ENCODE measurements at regions not wholly inside any gene's neighbourhood (a gene's known extent, or its start where the extent isn't known, plus 50 kb on each side); places are given as distances from the start of the nearest gene placed in this dataset.

GRCh38 chr10:27601946-27602538, 97.9 kb downstream of the RAB18 start:
- no peaks in the 10 kb centered on the region for H3K27me3 ChIP-seq (ENCODE audit: low read length)
- TF ChIP-seq CTCF (conservative IDR thresholded peaks at IDR 0.05; ENCODE audit: low read depth, low read length): no peak
- no peak for TF ChIP-seq EZH2phosphoT487 (IDR thresholded peaks at IDR 0.05; ENCODE audit: borderline replicate concordance, low read length)
- no peak for TF ChIP-seq EZH2 (IDR thresholded peaks at IDR 0.05; ENCODE audit: low read length, unreplicated experiment)
- no peak for ATAC-seq
- no peak for DNase-seq
- H2AFZ ChIP-seq (ENCODE audit: low read length): no peak overlapping the region
- no peaks in the 10 kb centered on the region for H3F3A ChIP-seq (ENCODE audit: low read length, unreplicated experiment)
- no peaks in the 10 kb centered on the region for H3K9me2 ChIP-seq (replicated peaks; ENCODE audit: low read length)
- H3K79me2 ChIP-seq (ENCODE audit: low read length): no peaks in the 10 kb centered on the region
- no peak overlapping the region for H3K27ac ChIP-seq (ENCODE audit: low read length)
- no peak overlapping the region for H3K9ac ChIP-seq (ENCODE audit: low read length)
- ChIA-PET POLR2A (ENCODE audit: unreplicated experiment) (no interaction called here), CTCF (no interaction called here)
- no peak overlapping the region for H3K4me2 ChIP-seq (ENCODE audit: low read length)
- intact Hi-C loops (cut with micrococcal nuclease): no loop called here
- no peaks in the 10 kb centered on the region for H4K20me1 ChIP-seq (ENCODE audit: low read length)
- no peaks in the 10 kb centered on the region for H3K4me1 ChIP-seq (ENCODE audit: insufficient read depth, low read length)
- BruUV-seq (replicated peaks): no TSS peak
- no peaks in the 10 kb centered on the region for H3K9me3 ChIP-seq (ENCODE audit: low read length)
- H3K4me3 ChIP-seq (ENCODE audit: low read length): no peak overlapping the region
- H3K36me3 ChIP-seq (ENCODE audit: low read depth, low read length): no peaks in the 10 kb centered on the region

- no peak overlapping the region for H2AFZ ChIP-seq (ENCODE audit: low read length)
- no peak overlapping the region for H3K9ac ChIP-seq (ENCODE audit: low read length)
- H3K4me3 ChIP-seq (ENCODE audit: low read length): no peak overlapping the region
- no peak for DNase-seq
- H3K27ac ChIP-seq (ENCODE audit: low read length): no peak overlapping the region
- no peaks in the 10 kb centered on the region for H3K79me2 ChIP-seq (ENCODE audit: low read length)
- ChIA-PET POLR2A (ENCODE audit: unreplicated experiment) (no interaction called here), CTCF (no interaction called here)
- no peaks in the 10 kb centered on the region for H3K4me1 ChIP-seq (ENCODE audit: insufficient read depth, low read length)
- H3K36me3 ChIP-seq (ENCODE audit: low read depth, low read length): no peaks in the 10 kb centered on the region
- BruUV-seq (replicated peaks): no TSS peak
- no peak overlapping the region for H3K4me2 ChIP-seq (ENCODE audit: low read length)
- no peaks in the 10 kb centered on the region for H4K20me1 ChIP-seq (ENCODE audit: low read length)
- no peak for ATAC-seq
- intact Hi-C loops (cut with micrococcal nuclease): no loop called here
- H3F3A ChIP-seq (ENCODE audit: low read length, unreplicated experiment): no peaks in the 10 kb centered on the region
- TF ChIP-seq EZH2phosphoT487 (IDR thresholded peaks at IDR 0.05; ENCODE audit: borderline replicate concordance, low read length) (no peak), EZH2 (IDR thresholded peaks at IDR 0.05; ENCODE audit: low read length, unreplicated experiment) (no peak), CTCF (conservative IDR thresholded peaks at IDR 0.05; ENCODE audit: low read depth, low read length) (no peak)
- no peaks in the 10 kb centered on the region for H3K9me2 ChIP-seq (replicated peaks; ENCODE audit: low read length)
- no peaks in the 10 kb centered on the region for H3K9me3 ChIP-seq (ENCODE audit: low read length)
- H3K27me3 ChIP-seq (ENCODE audit: low read length): no peaks in the 10 kb centered on the region
Measured at GRCh38 chr10:27603104-27603503, 99.0 kb downstream of the RAB18 start.

- Histone ChIP-seq H3K9me2 (replicated peaks; ENCODE audit: low read length) (no peaks in the 10 kb centered on the region), H3K9me3 (ENCODE audit: low read length) (no peaks in the 10 kb centered on the region), H3K4me1 (ENCODE audit: insufficient read depth, low read length) (no peaks in the 10 kb centered on the region), H3K4me2 (ENCODE audit: low read length) (no peak overlapping the region), H3K79me2 (ENCODE audit: low read length) (no peaks in the 10 kb centered on the region), H3K27me3 (ENCODE audit: low read length) (no peaks in the 10 kb centered on the region), H3K4me3 (ENCODE audit: low read length) (no peak overlapping the region), H3K27ac (ENCODE audit: low read length) (no peak overlapping the region), H3K36me3 (ENCODE audit: low read depth, low read length) (no peaks in the 10 kb centered on the region), H3K9ac (ENCODE audit: low read length) (no peak overlapping the region), H2AFZ (ENCODE audit: low read length) (no peak overlapping the region), H4K20me1 (ENCODE audit: low read length) (no peaks in the 10 kb centered on the region), H3F3A (ENCODE audit: low read length, unreplicated experiment) (no peaks in the 10 kb centered on the region)
- POLR2A ChIA-PET (ENCODE audit: unreplicated experiment): no interaction called here
- ATAC-seq: no peak
- intact Hi-C loops (cut with micrococcal nuclease): no loop called here
- BruUV-seq (replicated peaks): no TSS peak
- CTCF ChIA-PET: no interaction called here
- TF ChIP-seq EZH2phosphoT487 (IDR thresholded peaks at IDR 0.05; ENCODE audit: borderline replicate concordance, low read length): no peak
- no peak for TF ChIP-seq CTCF (conservative IDR thresholded peaks at IDR 0.05; ENCODE audit: low read depth, low read length)
- no peak for TF ChIP-seq EZH2 (IDR thresholded peaks at IDR 0.05; ENCODE audit: low read length, unreplicated experiment)
- DNase-seq: no peak
Measured at GRCh38 chr10:27605318-27605717, 101.2 kb downstream of the RAB18 start.
